ENCODE measurements at regions not wholly inside any gene's neighbourhood (a gene's known extent, or its start where the extent isn't known, plus 50 kb on each side); places are given as distances from the start of the nearest gene placed in this dataset.

DNA sequence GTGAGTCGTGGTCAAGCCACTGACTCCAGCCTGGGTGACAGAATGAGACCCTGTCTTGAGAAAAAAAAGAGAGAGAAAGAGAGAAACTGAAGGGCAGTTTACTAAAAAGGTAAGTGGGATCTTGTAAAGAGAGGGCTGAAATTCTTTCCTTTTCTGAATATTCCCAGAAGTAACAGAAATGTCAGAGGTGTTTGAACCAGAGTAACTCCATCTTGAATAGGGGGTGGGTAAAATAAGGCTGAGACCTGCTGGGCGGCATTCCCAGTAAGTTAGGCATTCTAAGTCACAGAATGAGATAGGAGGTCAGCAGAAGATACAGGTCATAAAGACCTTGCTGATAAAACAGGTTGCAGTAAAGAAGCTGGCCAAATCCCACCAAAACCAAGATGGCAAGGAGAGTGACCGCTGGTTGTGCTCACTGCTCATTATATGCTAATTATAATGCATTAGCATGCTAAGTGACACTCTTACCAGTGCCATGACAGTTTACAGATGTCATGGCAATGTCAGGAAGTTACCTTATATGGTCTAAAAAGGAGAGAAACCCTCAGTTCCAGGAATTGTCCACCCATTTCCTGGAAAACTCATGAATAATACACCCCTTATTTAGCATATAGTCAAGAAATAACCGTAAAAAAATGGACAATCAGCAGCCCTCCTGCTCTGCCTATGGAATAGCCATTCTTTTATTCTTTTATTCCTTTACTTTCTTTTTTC lies 1334.3 kb upstream of the ZEB2 start:
- no peak for TF ChIP-seq CTCF (IDR thresholded peaks at IDR 0.05; ENCODE audit: unreplicated experiment)
- no peak for DNase-seq (ENCODE audit: unreplicated experiment)
- no peaks in the 10 kb centered on the region for H3K9me3 Mint-ChIP-seq (ENCODE audit: unreplicated experiment)
- intact Hi-C loops (cut with micrococcal nuclease) = no loop called here
- BruUV-seq (replicated peaks) = no TSS peak
- ChIA-PET POLR2A (no interaction called here), CTCF (no interaction called here)
- H3K36me3 Mint-ChIP-seq (ENCODE audit: insufficient read depth, unreplicated experiment) = no peaks in the 10 kb centered on the region
- H3K27ac Mint-ChIP-seq (ENCODE audit: low read depth, unreplicated experiment) = no peak overlapping the region
- no peaks in the 10 kb centered on the region for H3K4me1 Mint-ChIP-seq (ENCODE audit: insufficient read depth, unreplicated experiment)
- H3K4me3 Mint-ChIP-seq (ENCODE audit: unreplicated experiment) = no peak overlapping the region
- no peaks in the 10 kb centered on the region for H3K27me3 Mint-ChIP-seq (ENCODE audit: insufficient read depth, unreplicated experiment)

DNA sequence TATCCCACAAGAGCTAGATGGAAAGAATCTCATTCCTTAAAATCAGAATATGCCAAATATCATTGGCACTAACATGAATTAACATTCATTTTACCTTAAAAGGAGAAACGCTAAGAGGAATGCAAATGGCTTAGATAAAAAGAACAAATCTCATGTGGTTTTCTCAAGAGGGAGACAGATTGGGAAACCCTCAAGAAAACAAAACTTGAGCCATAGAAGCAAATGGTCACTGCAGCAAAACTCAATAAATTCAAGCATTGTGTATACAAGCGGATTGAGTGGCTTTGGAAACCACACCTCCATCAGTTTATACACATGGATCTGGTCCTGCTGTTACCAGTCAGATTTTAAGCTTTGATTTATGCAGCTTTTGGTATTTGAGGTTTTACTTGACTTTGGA lies 1331.8 kb upstream of the ZEB2 start:
- no peaks in the 10 kb centered on the region for H3K4me1 Mint-ChIP-seq (ENCODE audit: insufficient read depth, unreplicated experiment)
- H3K27ac Mint-ChIP-seq (ENCODE audit: low read depth, unreplicated experiment) = no peak overlapping the region
- no TSS peak for BruUV-seq (replicated peaks)
- no peaks in the 10 kb centered on the region for H3K36me3 Mint-ChIP-seq (ENCODE audit: insufficient read depth, unreplicated experiment)
- intact Hi-C loops (cut with micrococcal nuclease) = no loop called here
- DNase-seq (ENCODE audit: unreplicated experiment) = no peak
- H3K4me3 Mint-ChIP-seq (ENCODE audit: unreplicated experiment) = no peak overlapping the region
- H3K9me3 Mint-ChIP-seq (ENCODE audit: unreplicated experiment) = no peaks in the 10 kb centered on the region
- CTCF ChIA-PET = no interaction called here
- POLR2A ChIA-PET = interaction anchor here (1.2 kb wide), 1 partner anchor 18 kb away, joined by 6 read pairs; no protein-coding TSS in a partner anchor
- no peaks in the 10 kb centered on the region for H3K27me3 Mint-ChIP-seq (ENCODE audit: insufficient read depth, unreplicated experiment)
- TF ChIP-seq CTCF (IDR thresholded peaks at IDR 0.05; ENCODE audit: unreplicated experiment) = no peak

DNA sequence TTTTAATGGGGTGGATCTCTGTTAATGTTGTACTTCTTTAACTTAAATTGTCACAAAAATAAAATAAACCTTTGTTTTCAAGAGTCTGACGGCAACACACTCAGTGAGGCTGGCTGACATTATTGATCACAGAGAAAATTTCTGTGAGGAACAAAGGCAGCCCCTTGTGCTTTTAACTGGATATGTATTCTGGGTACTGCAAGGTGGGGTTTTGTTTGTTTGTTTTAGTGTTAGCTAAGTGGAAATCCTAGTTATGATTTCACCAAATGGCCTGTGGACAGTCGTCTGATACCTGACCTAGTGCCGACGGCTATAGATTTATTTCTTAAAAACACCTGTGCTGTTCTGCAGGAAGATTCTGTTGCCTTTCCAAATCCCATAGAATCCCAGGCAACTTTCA lies 1329.5 kb upstream of the ZEB2 start:
- H3K27ac Mint-ChIP-seq (ENCODE audit: low read depth, unreplicated experiment) = no peak overlapping the region
- POLR2A ChIA-PET = no interaction called here
- no peaks in the 10 kb centered on the region for H3K36me3 Mint-ChIP-seq (ENCODE audit: insufficient read depth, unreplicated experiment)
- BruUV-seq (replicated peaks) = no TSS peak
- H3K9me3 Mint-ChIP-seq (ENCODE audit: unreplicated experiment) = no peaks in the 10 kb centered on the region
- CTCF ChIA-PET = interaction anchor here (0.7 to 1.4 kb wide), 2 partner anchors 9 to 41 kb away, joined by 3 to 5 read pairs; no protein-coding TSS in a partner anchor
- no peak for DNase-seq (ENCODE audit: unreplicated experiment)
- H3K4me3 Mint-ChIP-seq (ENCODE audit: unreplicated experiment) = no peak overlapping the region
- intact Hi-C loops (cut with micrococcal nuclease) = no loop called here
- TF ChIP-seq CTCF (IDR thresholded peaks at IDR 0.05; ENCODE audit: unreplicated experiment) = no peak
- no peaks in the 10 kb centered on the region for H3K27me3 Mint-ChIP-seq (ENCODE audit: insufficient read depth, unreplicated experiment)
- peaks cover 6% of the 10 kb centered on the region for H3K4me1 Mint-ChIP-seq (ENCODE audit: insufficient read depth, unreplicated experiment)

DNA sequence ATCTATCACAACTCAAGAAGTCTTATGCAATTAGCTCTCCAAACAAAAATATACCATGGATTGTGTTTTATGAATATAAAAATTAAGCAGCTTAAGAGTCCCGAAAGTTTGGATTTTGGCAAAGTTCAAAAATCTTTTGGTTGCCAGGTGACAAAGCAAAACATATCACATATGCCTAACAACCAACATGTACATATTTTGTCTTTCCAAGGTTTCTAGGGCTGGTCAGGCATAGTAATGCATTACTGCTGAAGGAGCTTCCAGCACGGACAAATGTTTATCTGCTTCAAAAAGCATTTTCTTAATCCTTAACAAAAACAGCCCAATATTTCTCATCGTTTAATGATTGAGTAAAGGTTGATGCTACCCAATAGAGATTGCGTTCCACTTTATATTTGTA lies 1327.1 kb upstream of the ZEB2 start:
- H3K27ac Mint-ChIP-seq (ENCODE audit: low read depth, unreplicated experiment) = no peak overlapping the region
- no TSS peak for BruUV-seq (replicated peaks)
- no peak for DNase-seq (ENCODE audit: unreplicated experiment)
- intact Hi-C loops (cut with micrococcal nuclease) = no loop called here
- peaks cover 13% of the 10 kb centered on the region for H3K4me1 Mint-ChIP-seq (ENCODE audit: insufficient read depth, unreplicated experiment)
- POLR2A ChIA-PET = no interaction called here
- no peaks in the 10 kb centered on the region for H3K36me3 Mint-ChIP-seq (ENCODE audit: insufficient read depth, unreplicated experiment)
- H3K27me3 Mint-ChIP-seq (ENCODE audit: insufficient read depth, unreplicated experiment) = no peaks in the 10 kb centered on the region
- no peak for TF ChIP-seq CTCF (IDR thresholded peaks at IDR 0.05; ENCODE audit: unreplicated experiment)
- no peaks in the 10 kb centered on the region for H3K9me3 Mint-ChIP-seq (ENCODE audit: unreplicated experiment)
- no peak overlapping the region for H3K4me3 Mint-ChIP-seq (ENCODE audit: unreplicated experiment)
- CTCF ChIA-PET = interaction anchor here (0.6 kb wide), 1 partner anchor 18 kb away, joined by 3 read pairs; no protein-coding TSS in a partner anchor

Measured in MCF 10A (cell line).